NB4 (cell line): ENCODE measurements at regions not wholly inside any gene's neighbourhood (a gene's known extent, or its start where the extent isn't known, plus 50 kb on each side); places are given as distances from the start of the nearest gene placed in this dataset.

Source experiments
- DNase-seq: peaks from one replicate; pipeline ENCODE4 v3.0.0; 2010; ENCODE audit warnings: low read depth
- H3K4me3 ChIP-seq: one replicate; pipeline ENCODE4 v1.5.1; 2011; ENCODE audit warnings: mild to moderate bottlenecking, low read depth, low read length, moderate library complexity
- CTCF ChIP-seq: IDR thresholded peaks from one replicate; pipeline ENCODE4 v1.5.1; 2012; ENCODE audit warnings: low read depth, low read length
- MAX ChIP-seq: IDR thresholded peaks from 2 replicates; pipeline ENCODE4 v1.6.1; 2011; ENCODE audit warnings: low read depth, low read length
- MYC ChIP-seq: IDR thresholded peaks from 2 replicates; pipeline ENCODE4 v1.6.1; 2011; ENCODE audit warnings: low read depth, low read length
- POLR2A ChIP-seq: IDR thresholded peaks from 2 replicates; pipeline ENCODE4 v1.6.1; 2011; ENCODE audit warnings: mild to moderate bottlenecking; ENCODE audit not compliant: insufficient read length; ENCODE audit errors: extremely low read depth

- no peak for TF ChIP-seq MAX
- TF ChIP-seq POLR2A = no peak
- TF ChIP-seq MYC = no peak
- no peak for TF ChIP-seq CTCF
- H3K4me3 ChIP-seq = no peak overlapping the region
- DNase-seq = no peak
These were observed 233.8 kb upstream of the KCND2 start for GRCh38 chr7:120039138-120039537.

GRCh38 chr7:120041798-120042197 lies 231.2 kb upstream of the KCND2 start:
- TF ChIP-seq MYC (no peak), MAX (no peak), POLR2A (no peak), CTCF (no peak)
- no peak for DNase-seq

GRCh38 chr7:120043250-120043649 lies 229.7 kb upstream of the KCND2 start:
- no peak for TF ChIP-seq POLR2A
- no peak for TF ChIP-seq MYC
- no peak for TF ChIP-seq CTCF
- TF ChIP-seq MAX = no peak
- H3K4me3 ChIP-seq = no peak overlapping the region
- DNase-seq = no peak

More at GRCh38 chr7:120041798-120042197, 231.2 kb upstream of the KCND2 start:
- H3K4me3 ChIP-seq = no peak overlapping the region

- peak; percentile 38 for TF ChIP-seq MAX
- TF ChIP-seq POLR2A = no peak
- TF ChIP-seq MYC = no peak
- no peak for TF ChIP-seq CTCF
- H3K4me3 ChIP-seq = peak overlapping the region; percentile 40
- peak; percentile 92 for DNase-seq
These were observed 220.0 kb upstream of the KCND2 start for GRCh38 chr7:120052884-120053382.

- DNase-seq = peak; percentile 90
These were observed 219.5 kb upstream of the KCND2 start for GRCh38 chr7:120053390-120053961.

More at GRCh38 chr7:120053390-120053961, 219.5 kb upstream of the KCND2 start:
- TF ChIP-seq POLR2A (no peak), MAX (no peak), CTCF (no peak), MYC (peak; percentile 38; the same call in 1 of the 2 replicates)
- no peak overlapping the region for H3K4me3 ChIP-seq
